Gastrocnemius medialis (tissue), 4 donors: ENCODE measurements at regions not wholly inside any gene's neighbourhood (a gene's known extent, or its start where the extent isn't known, plus 50 kb on each side); places are given as distances from the start of the nearest gene placed in this dataset.

Experiments
- ATAC-seq, 2 donors: fragments of 150-250 bp; one replicate each; pipeline ENCODE4 v1.9.1; 2016
- DNase-seq, 2 donors: peaks; one replicate each; pipeline ENCODE4 v3.0.0-alpha.2; 2019
- H3K27ac ChIP-seq, 4 donors: fragments of 200-600 bp; sonication (generic); 1 replicate in 1 of 4; 2 replicates in 3 of 4; pipeline ENCODE4 v1.5.1; 2016 to 2018; ENCODE audit warnings: mild to moderate bottlenecking in 2 of 4, moderate library complexity in 1 of 4
- H3K27me3 ChIP-seq, 3 donors: fragments of 200-600 bp; sonication (generic) in 2 of 3; 1 replicate in 1 of 3; 2 replicates in 2 of 3; pipeline versions ENCODE4 v1.5.1 to v1.6.0; 2016 to 2019; ENCODE audit warnings: mild to moderate bottlenecking in 1 of 3, moderate library complexity in 1 of 3
- H3K36me3 ChIP-seq, 2 donors: fragments of 200-600 bp; sonication (generic) in 1 of 2; one replicate each; pipeline ENCODE4 v1.5.1; 2017 to 2018
- H3K4me1 ChIP-seq, 2 donors: fragments of 200-600 bp; sonication (generic) in 1 of 2; one replicate each; pipeline ENCODE4 v1.5.1; 2016 to 2017; ENCODE audit warnings: mild to moderate bottlenecking in 2 of 2
- H3K4me3 ChIP-seq, 4 donors: fragments of 200-600 bp; sonication (generic) in 3 of 4; 1 replicate in 1 of 4; 2 replicates in 3 of 4; pipeline ENCODE4 v1.5.1; 2016 to 2019; ENCODE audit warnings: mild to moderate bottlenecking in 2 of 4
- H3K9me3 ChIP-seq, 3 donors: fragments of 200-600 bp; sonication (generic) in 2 of 3; 1 replicate in 1 of 3; 2 replicates in 2 of 3; pipeline ENCODE4 v1.5.1; 2016 to 2019
- CTCF ChIP-seq, 5 experiments: fragments of 450-650 bp in 3 of 5; fragments of 200-600 bp in 2 of 5; sonication (generic) in 2 of 5; IDR thresholded peaks in 4 of 5; conservative IDR thresholded peaks in 1 of 5; 1 replicate in 4 of 5; 2 replicates in 1 of 5; pipeline ENCODE4 v1.5.1; 2016 to 2019; ENCODE audit warnings: antibody characterized with exemption in 5 of 5, mild to moderate bottlenecking in 3 of 5, moderate library complexity in 3 of 5
- POLR2A ChIP-seq, 2 donors: fragments of 450-650 bp; IDR thresholded peaks; one replicate each; pipeline ENCODE4 v1.6.1; 2017; ENCODE audit warnings: antibody characterized with exemption in 2 of 2, mild to moderate bottlenecking in 2 of 2, moderate library complexity in 2 of 2
- in situ Hi-C, 4 donors: fragments of 200-750 bp; cut with MboI; loops; one replicate each; pipeline versions ENCODE4 v1.15.0 to v1.8.0; 2017; ENCODE audit warnings: low sequenced_read_pairs in 4 of 4
- intact Hi-C: fragments of 100-400 bp; cut with DNase I; formaldehyde crosslinking; loops from one replicate; pipeline ENCODE4 v1.15.1; 2023; ENCODE audit warnings: low total_unique reads

GRCh38 chrX:3780564-3780963 lies 67.1 kb upstream of the PRKX start:
- Histone ChIP-seq H3K4me1 (no peaks in the 10 kb centered on the region), H3K27me3 (no peaks in the 10 kb centered on the region), H3K4me3 (no peak overlapping the region), H3K9me3 (no peaks in the 10 kb centered on the region), H3K27ac (no peak overlapping the region), H3K36me3 (no peaks in the 10 kb centered on the region)
- in situ Hi-C loops: no loop called here
- ATAC-seq: no peak
- DNase-seq: no peak
- no peak for TF ChIP-seq POLR2A (IDR thresholded peaks at IDR 0.05)
- TF ChIP-seq CTCF (IDR thresholded peaks at IDR 0.05 in 4 of 5, conservative IDR thresholded peaks at IDR 0.05 in 1 of 5): no peak
- intact Hi-C loops: no loop called here

- H3K9me3 ChIP-seq: no peaks in the 10 kb centered on the region
- no peak for DNase-seq
- no peaks in the 10 kb centered on the region for H3K4me1 ChIP-seq
- no peaks in the 10 kb centered on the region for H3K36me3 ChIP-seq
- in situ Hi-C loops: no loop called here
- no peak overlapping the region for H3K27ac ChIP-seq
- intact Hi-C loops: no loop called here
- no peak overlapping the region for H3K4me3 ChIP-seq
- H3K27me3 ChIP-seq: no peaks in the 10 kb centered on the region
- TF ChIP-seq POLR2A (IDR thresholded peaks at IDR 0.05): no peak
- no peak for TF ChIP-seq CTCF (IDR thresholded peaks at IDR 0.05 in 4 of 5, conservative IDR thresholded peaks at IDR 0.05 in 1 of 5)
- ATAC-seq: no peak
Observed at GRCh38 chrX:3779546-3779945, 66.1 kb upstream of the PRKX start.

- intact Hi-C loops (no loop called here), in situ Hi-C loops (no loop called here)
- no peaks in the 10 kb centered on the region for H3K27me3 ChIP-seq
- no peak overlapping the region for H3K4me3 ChIP-seq
- ATAC-seq (no peak), DNase-seq (no peak)
- no peaks in the 10 kb centered on the region for H3K9me3 ChIP-seq
- TF ChIP-seq POLR2A (IDR thresholded peaks at IDR 0.05) (no peak), CTCF (IDR thresholded peaks at IDR 0.05 in 4 of 5, conservative IDR thresholded peaks at IDR 0.05 in 1 of 5) (no peak)
- no peak overlapping the region for H3K27ac ChIP-seq
- no peaks in the 10 kb centered on the region for H3K36me3 ChIP-seq
- no peaks in the 10 kb centered on the region for H3K4me1 ChIP-seq
Observed at GRCh38 chrX:3777416-3777815, 64.0 kb upstream of the PRKX start.

- H3K4me3 ChIP-seq: no peak overlapping the region
- H3K36me3 ChIP-seq: no peaks in the 10 kb centered on the region
- H3K9me3 ChIP-seq: no peaks in the 10 kb centered on the region
- ATAC-seq: no peak
- in situ Hi-C loops: no loop called here
- no peaks in the 10 kb centered on the region for H3K4me1 ChIP-seq
- no peak overlapping the region for H3K27ac ChIP-seq
- H3K27me3 ChIP-seq: no peaks in the 10 kb centered on the region
- TF ChIP-seq POLR2A (IDR thresholded peaks at IDR 0.05) (no peak), CTCF (IDR thresholded peaks at IDR 0.05 in 4 of 5, conservative IDR thresholded peaks at IDR 0.05 in 1 of 5) (no peak)
- intact Hi-C loops: no loop called here
- no peak for DNase-seq
Observed at GRCh38 chrX:3771766-3772165, 58.3 kb upstream of the PRKX start.

- H3K27ac ChIP-seq: no peak overlapping the region
- intact Hi-C loops (no loop called here), in situ Hi-C loops (no loop called here)
- no peak for TF ChIP-seq CTCF (IDR thresholded peaks at IDR 0.05 in 4 of 5, conservative IDR thresholded peaks at IDR 0.05 in 1 of 5)
- TF ChIP-seq POLR2A (IDR thresholded peaks at IDR 0.05): no peak
- H3K36me3 ChIP-seq: no peaks in the 10 kb centered on the region
- no peaks in the 10 kb centered on the region for H3K4me1 ChIP-seq
- DNase-seq: no peak
- H3K27me3 ChIP-seq: no peaks in the 10 kb centered on the region
- no peak for ATAC-seq
- H3K4me3 ChIP-seq: no peak overlapping the region
- no peaks in the 10 kb centered on the region for H3K9me3 ChIP-seq
Observed at GRCh38 chrX:3768881-3769280, 55.4 kb upstream of the PRKX start.
